Upper lobe of left lung (tissue), 4 donors: ENCODE measurements at regions not wholly inside any gene's neighbourhood (a gene's known extent, or its start where the extent isn't known, plus 50 kb on each side); places are given as distances from the start of the nearest gene placed in this dataset.

ENCODE experiments used
- CTCF ChIP-seq, 6 experiments: fragments of 450-650 bp in 4 of 6; fragments of 200-600 bp in 2 of 6; sonication (generic) in 2 of 6; IDR thresholded peaks; one replicate each; pipeline ENCODE4 v1.5.1; 2016 to 2019; ENCODE audit warnings: antibody characterized with exemption in 6 of 6
- EP300 ChIP-seq, 4 donors: sonication (generic); formaldehyde crosslinking; IDR thresholded peaks; one replicate each; pipeline ENCODE4 v1.5.1; 2017; ENCODE audit warnings: antibody characterized with exemption in 4 of 4, control low read depth in 2 of 4

- TF ChIP-seq EP300 (IDR thresholded peaks at IDR 0.05): no peak
- no peak for TF ChIP-seq CTCF (IDR thresholded peaks at IDR 0.05)
Observed at GRCh38 chr5:143495110-143495509, 91.6 kb upstream of the NR3C1 start.
